HG03103 (cell line): ENCODE measurements at regions not wholly inside any gene's neighbourhood (a gene's known extent, or its start where the extent isn't known, plus 50 kb on each side); places are given as distances from the start of the nearest gene placed in this dataset.

Experiments
- ATAC-seq: cut with Tn5 transposase; IDR thresholded peaks from one replicate; pipeline ENCODE4 v1.9.1; 2021; ENCODE audit warnings: low read depth; ENCODE audit not compliant: unreplicated experiment

DNA sequence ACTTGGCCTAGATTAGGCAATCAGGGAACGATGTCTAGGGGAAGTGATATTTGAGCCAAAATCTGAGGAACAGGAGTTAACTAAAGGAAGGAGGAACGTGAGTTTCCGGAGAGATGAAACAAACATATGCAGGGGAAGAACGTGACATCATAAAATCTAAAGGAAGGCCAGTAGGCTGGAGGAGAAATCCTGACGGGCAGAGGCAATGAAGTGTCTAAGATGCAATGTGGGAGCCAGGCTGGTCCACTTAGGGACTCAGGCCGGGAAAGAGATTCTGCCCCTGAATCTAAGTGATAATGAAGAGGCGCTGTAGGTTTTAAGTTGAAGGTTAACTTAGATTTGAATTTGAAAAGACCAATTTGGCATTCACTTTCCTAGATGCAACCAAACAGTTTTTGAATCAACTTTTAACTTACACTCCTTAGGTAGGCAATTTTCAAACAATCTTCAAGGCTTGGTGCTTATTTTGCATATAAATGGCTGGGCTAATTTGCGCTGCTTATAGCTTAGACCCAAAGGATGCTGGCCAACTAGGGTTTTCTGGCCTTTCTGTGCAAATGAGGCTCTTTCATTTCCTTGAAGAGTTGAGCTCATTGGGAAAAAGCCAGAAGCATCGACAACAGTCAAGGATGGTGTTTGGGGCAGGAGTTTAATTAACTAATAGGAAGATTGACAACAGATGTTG is 221.7 kb downstream of the SOX11 start:
- no peak for ATAC-seq

DNA sequence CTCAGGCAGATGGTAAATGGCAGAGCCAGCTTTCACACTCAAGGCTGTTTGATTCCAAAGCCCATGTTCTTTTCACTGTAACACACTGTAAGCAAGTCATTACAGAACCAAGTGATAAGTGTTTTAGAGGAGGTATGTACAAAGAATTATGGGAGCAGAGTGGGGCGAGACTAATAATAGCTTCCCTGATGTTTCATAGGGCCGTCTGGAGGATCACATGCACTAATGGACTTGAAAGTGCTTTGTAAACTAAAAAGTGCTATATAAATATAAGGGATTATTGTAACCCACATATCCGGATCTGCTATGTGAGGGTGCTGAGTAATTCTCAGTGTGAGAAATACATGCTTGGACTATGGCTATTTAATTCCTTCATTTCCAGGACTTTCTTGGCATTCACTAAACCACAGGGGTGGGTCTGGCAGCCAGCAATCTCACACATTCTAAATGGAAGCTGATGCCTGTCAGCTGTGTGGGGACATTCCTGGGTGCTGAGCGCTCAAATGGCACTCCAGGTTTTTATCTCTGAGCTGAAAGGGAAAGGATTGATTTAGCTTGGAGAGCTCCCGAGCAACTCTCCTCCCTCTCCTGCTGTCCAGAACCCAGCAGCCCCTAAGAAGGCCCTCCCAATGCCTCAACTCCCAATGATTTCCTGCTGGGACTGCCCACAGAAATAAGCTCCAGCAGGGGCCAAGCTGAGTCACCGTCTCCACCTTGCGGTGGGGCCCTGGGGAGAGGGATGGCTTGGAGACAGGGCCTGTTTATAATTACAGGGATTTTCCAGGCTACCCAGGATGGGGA is 222.8 kb downstream of the SOX11 start:
- no peak for ATAC-seq

DNA sequence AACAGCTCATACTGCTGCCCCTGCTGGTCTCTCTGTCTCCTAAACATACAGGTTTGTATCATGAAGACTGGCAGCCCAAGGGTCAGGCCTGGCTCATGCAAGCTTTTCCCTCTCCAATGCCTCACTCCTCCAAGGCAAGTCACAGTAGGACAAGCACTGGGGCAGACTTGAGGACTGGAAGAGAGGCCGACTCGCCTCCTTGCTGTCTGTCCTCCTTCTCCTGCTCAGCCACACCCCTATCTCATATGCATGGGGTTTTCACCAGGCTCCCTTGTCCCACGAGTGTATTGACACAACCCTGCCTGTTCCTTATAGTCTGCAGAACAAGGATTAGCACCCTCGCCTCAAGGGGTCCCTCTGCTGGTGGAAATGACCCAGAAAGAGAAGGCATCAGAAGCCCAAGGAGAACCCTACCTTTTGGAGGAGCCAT is 223.7 kb downstream of the SOX11 start:
- ATAC-seq, result no peak

DNA sequence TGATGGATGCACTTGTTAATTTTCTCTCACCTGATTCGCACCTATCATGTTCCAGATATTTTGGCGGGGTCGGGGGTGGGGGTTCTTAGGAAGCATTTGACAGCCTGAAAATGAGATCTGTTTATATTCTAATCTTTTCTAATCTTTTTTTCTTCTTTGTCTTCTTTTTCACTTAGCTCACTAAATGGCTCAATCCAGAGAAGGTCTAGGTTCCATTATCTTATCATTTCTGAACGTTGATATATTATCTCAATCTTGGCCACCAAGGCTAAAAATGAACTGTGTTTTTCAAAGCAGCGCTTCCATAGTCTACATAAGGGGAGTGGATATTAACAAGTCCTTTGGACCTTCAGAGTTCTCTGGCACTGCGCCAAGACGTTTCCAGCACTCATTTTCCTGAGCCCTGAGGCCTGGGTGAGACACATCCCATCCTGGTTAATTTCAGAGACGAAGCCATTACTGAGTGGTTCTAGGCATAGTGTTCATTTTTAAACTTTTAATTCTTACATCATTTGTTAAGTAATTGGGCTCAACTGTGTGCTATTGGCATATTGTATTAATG is 229.0 kb downstream of the SOX11 start:
- no peak for ATAC-seq

DNA sequence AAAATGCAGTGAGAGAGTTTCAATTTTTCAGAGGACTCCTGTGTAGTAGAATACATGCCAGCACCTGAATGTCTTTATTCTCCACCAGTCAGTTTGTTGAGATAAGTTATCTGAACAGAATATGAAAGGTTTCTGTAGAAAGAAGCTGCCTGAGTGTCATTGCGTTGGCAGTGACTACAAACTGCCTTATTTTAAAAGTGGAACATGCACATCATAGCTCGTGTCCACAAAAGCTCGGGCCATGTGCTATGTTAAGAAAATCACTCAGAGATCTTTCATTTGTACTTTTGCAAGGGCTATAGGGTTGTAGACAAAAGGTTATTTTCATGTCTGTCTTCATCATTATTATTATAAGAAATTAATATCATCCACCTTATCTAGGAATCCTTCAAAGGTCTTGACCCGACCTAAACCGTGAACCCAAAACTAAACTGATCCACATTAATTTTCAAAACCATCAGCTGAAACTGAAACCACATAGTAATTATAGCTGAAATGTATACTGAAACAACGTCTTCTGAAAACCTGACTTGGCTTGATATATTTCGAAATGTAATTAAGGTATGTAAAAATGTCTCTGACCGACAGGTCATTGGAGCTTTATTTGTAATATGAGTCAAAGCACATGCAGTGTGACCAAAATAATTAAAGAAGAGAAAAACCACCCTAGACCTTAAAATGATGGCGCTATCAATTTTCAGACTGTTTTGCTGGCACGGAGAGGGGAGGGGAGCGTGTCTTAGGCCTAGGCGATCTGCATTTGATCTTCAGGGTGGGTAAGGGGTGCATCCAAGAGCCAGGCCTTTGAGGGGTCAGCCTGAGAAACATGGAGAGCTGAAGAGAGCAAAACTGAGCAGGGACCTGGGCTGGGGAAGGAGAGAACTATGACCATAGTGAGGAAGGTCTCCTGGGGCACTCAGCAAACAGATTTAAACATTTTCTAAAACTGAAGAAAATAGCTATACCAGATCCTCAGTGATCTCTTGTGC is 232.1 kb downstream of the SOX11 start:
- no peak for ATAC-seq

DNA sequence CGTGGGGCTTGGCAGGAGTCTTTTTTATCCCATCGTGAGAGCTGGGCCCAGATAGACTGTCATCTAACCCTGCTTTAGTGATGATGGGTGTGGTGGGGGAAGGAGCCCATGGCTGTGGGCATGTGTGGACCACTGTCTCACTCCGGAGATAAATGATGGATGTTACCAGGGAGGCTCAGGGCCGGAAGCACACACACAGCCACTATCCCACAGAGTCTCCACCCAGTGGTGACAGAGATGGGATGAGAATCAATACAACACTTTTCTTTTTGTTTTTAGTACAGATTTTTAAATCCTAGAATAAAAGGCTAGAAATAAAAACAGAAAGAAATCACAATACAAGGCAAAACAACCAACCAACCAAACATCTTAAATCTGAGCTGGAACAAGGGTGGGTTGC is 233.4 kb downstream of the SOX11 start:
- no peak for ATAC-seq

DNA sequence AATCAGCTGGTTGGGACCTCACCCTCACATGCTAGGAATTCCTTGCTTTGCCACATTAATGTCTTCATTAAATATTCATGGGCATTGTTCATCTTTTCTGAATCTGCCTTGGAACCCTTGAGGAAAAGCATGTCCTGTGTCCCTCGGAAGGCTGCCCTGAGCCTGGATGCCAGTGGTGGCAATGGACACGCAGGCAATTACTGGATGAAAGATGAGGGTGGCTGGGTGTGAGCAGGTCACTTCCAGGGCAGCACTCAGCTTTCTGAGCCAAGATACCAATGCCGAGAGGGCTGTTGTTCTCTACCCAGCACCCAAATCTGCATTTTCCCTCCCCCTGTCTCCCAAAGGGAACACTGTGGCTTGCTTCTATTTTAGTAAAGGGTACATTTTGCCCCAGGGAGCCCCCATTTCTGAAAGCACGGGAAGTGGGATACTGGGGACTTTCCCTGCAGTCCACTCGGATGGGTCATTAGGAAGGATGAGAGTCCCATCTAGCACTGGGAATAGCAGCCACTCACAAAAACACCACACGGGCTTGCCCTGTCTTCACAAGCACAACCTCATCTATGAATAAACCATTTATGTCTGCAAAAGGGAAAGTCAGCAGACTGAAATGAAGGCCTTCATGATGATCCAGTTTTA is 234.8 kb downstream of the SOX11 start:
- no peak for ATAC-seq

DNA sequence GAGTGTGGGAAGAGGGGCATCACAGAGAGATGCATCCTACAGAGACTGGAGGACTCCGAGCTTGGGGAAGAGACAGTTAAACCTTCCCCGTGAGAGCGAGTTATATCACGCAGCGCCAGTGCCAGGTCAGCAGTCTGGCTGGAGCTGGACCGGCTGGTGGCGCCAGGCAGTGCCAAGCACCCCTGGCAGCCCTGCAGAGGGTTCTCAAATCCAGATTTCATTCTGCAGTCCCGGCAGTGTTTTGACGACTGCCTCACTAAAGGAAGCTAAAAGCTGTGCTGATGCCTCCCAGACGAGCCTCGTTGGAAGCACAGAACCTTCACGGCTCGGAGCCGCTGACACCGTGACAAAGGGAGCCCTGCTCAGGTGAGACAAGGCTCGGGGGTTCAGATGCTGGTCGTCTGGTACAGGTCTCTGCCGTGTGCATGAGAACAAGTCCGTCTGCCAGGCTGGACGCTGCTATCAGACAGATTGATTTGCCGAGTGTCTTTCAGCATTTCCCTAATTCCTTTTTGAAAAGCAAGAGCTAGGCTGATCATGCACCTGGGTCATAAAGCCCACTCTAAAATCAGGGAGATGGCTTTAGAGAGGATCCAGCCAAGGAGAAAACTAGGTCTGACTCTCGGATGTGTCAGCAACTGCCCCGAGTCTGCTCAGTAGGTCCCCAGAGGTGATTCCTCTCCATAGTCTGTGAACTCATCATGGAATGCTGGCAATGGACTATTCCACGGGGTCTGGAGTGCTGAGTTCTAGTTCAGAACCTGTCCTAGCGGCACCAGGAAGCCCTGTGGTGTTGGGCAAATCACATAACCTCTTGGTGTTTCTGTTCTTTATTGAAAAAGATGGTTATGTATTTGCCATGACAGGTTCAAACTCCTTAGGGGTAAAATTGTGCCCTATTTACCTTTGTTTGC is 240.6 kb downstream of the SOX11 start:
- no peak for ATAC-seq

DNA sequence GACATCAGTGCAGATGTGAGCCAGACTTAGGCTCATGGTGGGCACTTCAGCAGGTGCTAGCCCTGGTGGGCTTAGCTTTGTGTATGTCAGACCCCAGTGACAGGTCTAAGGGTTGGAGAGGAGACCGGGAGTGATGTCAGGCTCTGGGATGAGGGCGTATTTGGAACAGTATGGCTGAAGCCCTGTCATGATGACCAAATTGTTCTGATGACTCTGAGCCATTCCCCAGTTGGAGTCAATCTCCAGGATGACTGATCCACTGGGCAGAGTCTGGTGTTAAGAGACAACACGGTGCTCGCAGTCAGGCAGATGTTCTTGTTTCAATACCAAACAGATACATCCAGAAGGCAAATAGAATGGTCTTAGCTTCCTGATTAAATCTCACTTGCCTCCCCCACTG is 241.5 kb downstream of the SOX11 start:
- no peak for ATAC-seq

DNA sequence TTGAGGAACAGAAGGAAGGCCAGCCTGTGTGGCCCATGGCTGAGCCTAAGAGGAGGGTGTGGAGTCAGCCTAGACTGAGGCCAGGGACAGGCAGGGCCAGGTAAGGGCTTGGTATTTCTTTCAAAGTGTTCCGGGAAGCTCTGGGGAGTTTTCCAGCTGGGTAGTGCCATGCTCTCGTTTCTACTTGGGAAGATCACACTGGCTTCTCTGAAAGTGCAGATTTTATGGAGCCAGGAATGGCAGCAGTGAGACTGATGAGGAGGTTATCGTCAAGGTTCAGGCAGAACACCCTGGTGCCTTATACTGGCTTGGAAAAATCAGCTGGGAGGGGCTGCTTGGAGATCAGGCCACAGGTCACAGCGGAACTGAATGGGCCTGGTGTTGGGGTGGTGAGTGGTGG is 245.1 kb downstream of the SOX11 start:
- ATAC-seq, result no peak

DNA sequence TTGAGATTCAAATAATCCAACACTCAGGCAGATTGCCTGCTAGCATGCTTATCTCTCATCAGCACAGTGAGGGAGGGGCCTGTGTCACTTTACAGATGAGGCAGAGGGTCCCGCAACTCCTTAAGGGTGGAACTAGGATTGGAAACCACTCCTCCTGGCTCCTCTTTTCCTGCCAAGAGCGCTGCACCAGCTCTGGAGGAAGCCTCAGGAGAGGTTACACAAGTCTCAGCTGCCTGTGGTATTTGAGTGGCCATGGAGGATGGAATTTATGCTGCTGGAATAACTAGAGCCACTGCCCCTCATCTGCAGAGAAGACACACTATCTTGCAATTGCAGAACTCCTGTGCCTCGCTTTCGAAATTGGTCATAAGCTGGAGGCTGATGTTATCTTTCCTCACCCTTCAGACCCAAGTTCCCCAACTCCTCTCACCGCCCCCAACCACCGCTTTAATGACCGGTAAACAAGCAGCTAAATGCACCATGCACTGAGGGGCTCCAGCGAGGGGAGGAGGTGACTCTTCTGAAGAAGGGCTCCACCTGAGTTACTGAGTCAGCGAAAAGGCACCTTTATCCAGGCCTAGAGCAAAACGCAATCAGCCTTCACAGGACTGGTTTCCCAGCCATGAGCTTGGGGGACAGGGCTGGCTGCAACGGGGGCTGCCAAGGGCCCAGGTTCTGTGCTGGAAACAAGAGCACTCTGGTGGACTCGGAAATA is 245.8 kb downstream of the SOX11 start:
- no peak for ATAC-seq

DNA sequence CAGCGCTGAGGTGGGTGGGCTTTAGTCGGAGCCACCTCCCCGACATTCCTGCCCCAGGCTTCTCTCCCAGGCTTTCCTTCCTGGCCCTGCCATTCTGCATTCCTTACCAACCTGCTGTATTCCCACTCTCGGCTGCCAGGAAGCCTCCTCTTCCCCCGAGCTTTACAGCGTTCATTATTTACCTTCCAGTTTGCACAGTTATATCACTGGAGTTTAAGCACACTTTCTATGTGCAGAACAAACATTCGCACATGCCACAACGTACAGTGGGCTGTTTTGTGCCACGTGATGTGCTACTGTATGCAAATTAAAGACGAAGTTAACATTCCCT is 246.3 kb downstream of the SOX11 start:
- no peak for ATAC-seq

DNA sequence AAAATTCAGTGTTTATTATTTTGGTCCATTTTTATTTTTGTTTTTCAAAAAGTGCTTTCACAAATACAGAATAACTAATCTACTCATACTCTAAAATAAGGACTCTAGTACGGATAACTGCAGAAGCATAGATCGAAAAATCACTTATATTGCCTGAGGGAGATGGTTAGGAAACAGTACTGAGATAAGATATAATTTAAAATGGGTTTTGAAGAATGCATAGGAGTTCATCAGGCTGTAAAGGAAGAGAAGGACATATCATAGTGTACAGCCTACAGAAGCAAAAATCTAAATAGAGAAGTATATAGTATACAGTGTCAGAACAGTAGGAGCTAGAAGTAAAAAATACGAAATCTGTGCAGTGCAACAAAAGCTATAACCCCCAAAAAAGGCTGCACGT is 247.4 kb downstream of the SOX11 start:
- no peak for ATAC-seq

DNA sequence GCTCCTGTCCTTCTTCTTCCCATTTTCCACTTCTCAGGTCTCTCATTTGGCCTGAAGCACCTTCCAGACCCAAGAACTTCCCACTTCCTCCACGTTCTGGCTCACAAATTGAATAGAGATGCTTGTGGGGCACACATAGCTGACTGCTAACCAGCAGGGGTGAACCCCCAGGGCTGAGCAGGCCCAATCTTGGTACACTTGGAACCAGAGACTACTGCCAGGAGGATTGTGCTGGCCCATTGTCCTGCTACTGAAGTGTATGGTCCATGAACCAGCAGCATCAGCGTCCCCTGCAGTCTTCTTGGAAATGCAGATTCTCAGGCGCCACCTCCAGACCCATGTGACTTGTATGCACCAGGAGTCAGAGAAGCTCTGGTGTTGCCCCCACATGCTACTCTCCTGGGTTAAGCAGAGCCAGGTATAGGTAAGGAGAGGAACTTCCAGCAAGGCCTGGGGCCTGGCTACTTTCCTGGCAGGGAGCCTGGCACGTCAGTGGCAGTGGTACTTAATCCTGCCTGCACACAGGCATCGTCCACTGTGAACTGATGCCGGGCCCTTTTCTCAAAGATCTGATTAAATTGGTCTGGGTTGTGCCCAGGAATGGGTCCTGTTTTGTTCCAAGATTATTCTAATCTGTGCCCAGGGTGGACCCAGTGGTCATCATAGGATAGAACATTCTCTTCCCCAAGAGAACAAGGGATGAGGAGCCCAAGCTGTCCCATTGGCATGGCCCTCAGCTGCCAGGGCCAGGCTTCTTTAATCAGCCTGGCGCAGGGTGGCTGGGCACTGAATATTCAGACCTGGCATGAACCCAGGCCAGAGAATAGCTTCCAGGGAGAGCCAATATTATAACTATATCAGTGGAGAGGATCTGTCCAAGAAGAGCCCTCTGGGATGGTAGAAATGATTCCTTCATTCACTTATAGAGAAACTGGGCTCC is 248.7 kb downstream of the SOX11 start:
- no peak for ATAC-seq

DNA sequence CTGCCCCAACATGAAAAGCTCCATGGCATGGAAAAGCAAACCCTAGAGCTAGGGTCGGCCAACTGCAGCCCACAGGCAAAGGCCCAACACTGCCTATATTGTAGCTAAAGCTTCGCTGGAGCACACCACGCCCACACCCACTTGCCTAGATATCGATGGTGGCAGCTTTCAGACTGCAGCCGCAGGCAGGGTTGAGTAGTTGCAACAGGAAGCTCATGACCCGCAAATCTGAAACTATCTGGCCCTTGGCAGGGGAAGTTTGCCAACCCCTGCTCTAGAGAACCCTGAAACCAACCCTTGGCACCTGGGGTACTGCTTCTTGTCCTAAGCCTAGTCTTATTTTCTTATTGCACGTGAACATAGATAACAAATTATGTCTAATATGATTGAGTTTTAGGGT is 250.0 kb downstream of the SOX11 start:
- no peak for ATAC-seq

DNA sequence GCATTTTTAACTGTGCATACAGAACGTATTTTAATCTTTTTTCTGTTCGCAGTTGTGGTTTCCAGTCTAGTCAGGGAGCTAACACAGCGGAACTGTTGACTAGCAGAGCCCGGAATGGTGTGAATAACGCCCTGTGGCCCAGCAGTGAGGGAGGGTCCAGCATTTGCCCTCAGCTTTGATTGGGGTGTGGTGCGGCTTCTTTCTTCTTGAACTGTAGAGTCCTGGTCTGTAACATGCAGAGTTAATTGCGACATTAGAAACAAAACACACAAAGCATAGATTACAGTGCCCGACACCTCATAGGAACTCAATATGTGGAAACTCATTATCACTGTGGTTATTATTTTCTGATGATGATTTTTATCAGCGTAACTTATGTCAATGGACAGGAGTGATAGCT is 253.6 kb downstream of the SOX11 start:
- ATAC-seq, result no peak

DNA sequence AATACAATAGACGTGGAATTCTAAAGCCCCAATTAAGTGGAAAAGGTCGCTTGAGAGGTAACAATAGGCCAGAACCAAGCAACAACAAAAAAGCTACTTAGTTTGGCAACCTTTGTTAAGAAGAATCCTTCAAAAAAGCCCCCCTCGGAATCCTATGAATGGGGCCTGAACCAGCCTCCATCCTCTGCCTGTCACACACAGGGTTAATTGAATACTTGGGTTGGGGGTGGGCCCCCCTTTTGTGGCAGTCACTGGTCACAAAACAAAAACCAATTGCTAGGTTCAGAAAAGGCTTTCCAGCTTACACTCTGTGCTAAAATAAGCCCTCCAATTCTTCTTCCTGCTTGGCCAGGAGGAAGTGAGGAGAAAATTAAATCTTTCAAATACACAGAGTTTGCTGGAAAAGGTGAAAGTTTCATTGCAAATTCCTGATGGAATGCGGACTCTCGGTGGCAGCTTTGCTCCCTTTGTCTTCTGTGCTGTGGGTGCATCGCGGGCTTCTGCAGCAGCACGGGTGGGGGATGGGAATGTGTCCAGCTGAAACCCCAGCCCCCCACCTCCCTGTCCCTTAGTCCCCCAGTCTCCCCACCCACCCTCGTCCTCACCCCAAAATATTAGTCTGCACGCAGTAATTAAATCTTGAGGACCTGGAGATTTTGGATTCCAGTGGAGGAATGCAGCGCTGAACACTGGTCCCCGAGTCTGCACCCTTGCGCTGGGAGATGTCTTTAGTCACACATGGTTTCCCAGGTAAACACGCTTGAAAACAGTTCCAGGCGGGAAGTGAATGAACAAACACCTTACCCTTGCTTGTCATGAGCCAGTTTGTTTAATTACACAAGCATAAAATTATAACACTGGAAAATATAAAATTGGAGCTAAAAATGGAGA is 254.3 kb downstream of the SOX11 start:
- no peak for ATAC-seq
